ENCODE measurements at regions not wholly inside any gene's neighbourhood (a gene's known extent, or its start where the extent isn't known, plus 50 kb on each side); places are given as distances from the start of the nearest gene placed in this dataset.
A peak's percentile ranks its signal among the peaks of the same experiment; 100 is the strongest.

- no peak for DNase-seq (ENCODE audit: low read depth in 4 of 4, low spot score in 3 of 4)
These were observed 482.4 kb upstream of the NR2F2 start for GRCh38 chr15:95848126-95848525.

- DNase-seq (ENCODE audit: low read depth in 4 of 4, low spot score in 3 of 4) = no peak
These were observed 479.7 kb upstream of the NR2F2 start for GRCh38 chr15:95850837-95851236.

GRCh38 chr15:95853350-95853749 lies 477.1 kb upstream of the NR2F2 start:
- DNase-seq (ENCODE audit: low read depth in 4 of 4, low spot score in 3 of 4) = no peak

DNA sequence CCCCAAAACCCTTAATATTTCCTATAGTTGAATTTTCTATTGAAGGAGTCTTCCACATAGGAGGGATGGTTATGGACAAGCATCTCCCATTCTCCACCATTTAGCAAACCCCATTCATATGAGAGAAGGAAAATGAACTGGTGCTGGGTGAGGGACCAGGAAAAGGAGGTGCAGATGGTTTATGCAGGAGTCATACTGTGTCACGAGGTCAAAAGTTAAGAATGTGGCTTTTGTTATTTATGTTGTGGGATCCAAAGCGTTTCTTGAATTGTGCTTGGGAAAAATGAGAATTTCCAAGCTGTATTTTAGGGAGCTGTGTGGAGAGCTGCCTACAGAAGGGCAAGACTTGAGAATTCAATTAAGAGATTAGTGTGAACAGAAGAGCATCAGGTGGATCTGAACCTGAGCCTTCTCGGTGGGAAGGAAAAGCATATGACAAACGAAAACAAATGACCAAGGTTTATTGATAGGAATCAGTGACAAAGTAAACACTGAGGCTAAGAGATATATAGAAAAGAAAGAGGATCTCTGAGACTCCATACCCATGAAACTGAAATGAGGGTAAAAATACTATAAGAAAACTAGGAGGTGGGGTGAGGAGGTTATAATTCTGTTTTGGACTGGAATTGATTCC lies 473.3 kb upstream of the NR2F2 start:
- DNase-seq (ENCODE audit: low read depth in 4 of 4, low spot score in 3 of 4) = no peak

DNA sequence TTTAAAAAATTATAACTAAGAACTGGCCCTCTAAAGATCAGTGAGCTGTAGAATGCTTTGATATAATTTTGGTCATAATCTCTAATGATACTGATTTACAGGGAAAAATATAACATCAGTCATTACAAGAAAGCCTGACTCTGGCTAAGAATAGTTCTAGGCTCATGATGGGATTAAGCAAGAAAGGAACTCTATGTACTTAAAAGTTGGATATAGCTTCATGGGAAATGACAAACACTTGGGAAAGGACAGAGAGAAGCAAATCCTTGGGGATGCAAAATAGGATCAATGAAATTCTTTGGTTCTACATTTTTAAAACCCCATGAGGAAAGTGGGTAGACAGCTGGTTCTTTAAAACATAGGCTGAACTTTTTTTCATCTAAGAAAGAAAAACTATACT lies 472.7 kb upstream of the NR2F2 start:
- DNase-seq (ENCODE audit: low read depth in 4 of 4, low spot score in 3 of 4) = no peak

- DNase-seq (ENCODE audit: low read depth in 4 of 4, low spot score in 3 of 4) = no peak
These were observed 470.1 kb upstream of the NR2F2 start for GRCh38 chr15:95860406-95860805.

GRCh38 chr15:95864467-95864886 lies 466.0 kb upstream of the NR2F2 start:
- no peak for DNase-seq (ENCODE audit: low read depth in 4 of 4, low spot score in 3 of 4)

- no peak for DNase-seq (ENCODE audit: low read depth in 4 of 4, low spot score in 3 of 4)
These were observed 465.2 kb upstream of the NR2F2 start for GRCh38 chr15:95865330-95865739.

GRCh38 chr15:95866711-95867440 lies 463.6 kb upstream of the NR2F2 start:
- DNase-seq (ENCODE audit: low read depth in 4 of 4, low spot score in 3 of 4) = no peak

GRCh38 chr15:95868450-95868849 lies 462.1 kb upstream of the NR2F2 start:
- DNase-seq (ENCODE audit: low read depth in 4 of 4, low spot score in 3 of 4) = peak in 1 of 4 donors; percentile 53

GRCh38 chr15:95868970-95869369 lies 461.5 kb upstream of the NR2F2 start:
- no peak for DNase-seq (ENCODE audit: low read depth in 4 of 4, low spot score in 3 of 4)

- DNase-seq (ENCODE audit: low read depth in 4 of 4, low spot score in 3 of 4) = no peak
These were observed 460.6 kb upstream of the NR2F2 start for GRCh38 chr15:95869920-95870319.

DNA sequence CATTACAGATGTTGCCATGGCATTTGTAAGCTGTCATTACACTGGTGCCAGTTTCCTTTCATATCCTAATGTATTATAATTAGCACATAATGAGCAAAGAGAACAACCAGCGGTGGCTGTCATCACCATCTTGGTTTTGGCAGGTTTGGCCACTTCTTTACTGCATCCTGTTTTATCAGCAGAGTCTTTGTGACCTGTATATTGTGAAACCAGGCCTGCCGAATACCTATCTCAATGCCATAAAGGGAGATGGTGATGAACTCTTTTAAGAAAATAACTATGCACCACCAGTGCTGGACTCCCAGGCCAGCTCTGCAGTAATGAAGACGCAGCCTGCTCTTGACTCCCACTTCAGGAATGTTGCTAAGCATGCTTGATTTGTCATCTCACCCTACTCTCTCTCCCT lies 458.1 kb upstream of the NR2F2 start:
- no peak for DNase-seq (ENCODE audit: low read depth in 4 of 4, low spot score in 3 of 4)

DNA sequence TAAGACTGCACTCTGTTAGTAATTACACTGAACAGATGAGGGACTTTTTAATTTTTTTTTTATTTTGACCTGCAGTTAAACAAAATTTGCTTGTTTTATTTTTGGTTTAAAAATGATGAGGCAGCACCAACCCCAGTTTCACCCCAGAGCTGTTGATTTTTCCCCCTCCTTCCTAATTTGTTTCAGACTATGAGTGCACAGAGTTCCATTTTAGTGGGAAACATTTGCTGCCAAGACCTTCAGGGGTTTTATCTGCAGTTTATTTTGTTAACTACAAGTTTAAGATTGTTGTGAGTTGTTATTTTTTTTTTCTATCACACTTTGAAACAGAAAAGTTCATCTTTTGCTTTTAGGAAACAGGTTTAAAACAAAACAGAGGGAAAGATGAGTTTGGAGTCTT lies 455.9 kb upstream of the NR2F2 start:
- peak in 1 of 4 donors; percentile 58 for DNase-seq (ENCODE audit: low read depth in 4 of 4, low spot score in 3 of 4)

- peak in 1 of 4 donors; percentile 43 for DNase-seq (ENCODE audit: low read depth in 4 of 4, low spot score in 3 of 4)
These were observed 455.3 kb upstream of the NR2F2 start for GRCh38 chr15:95875121-95875643.

- DNase-seq (ENCODE audit: low read depth in 4 of 4, low spot score in 3 of 4) = no peak
These were observed 450.4 kb upstream of the NR2F2 start for GRCh38 chr15:95880031-95880570.

DNA sequence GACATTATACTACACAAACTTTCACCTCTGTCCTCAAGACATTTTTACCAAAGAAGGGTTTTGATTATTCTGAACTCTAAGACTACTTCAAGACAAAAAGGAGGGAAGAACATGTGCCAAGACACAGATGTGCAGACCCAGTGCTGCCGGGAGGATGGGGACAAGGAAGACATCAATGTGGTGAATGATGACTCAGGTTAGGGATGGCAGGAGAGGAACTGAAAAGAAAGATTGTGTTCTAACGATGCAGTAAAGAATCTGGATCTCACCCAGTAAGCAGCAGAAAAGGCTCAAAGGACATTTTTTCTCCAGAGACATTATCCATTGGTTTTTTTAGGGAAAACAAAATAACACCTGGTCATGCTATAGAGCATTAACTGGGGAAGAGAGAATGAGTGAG lies 449.9 kb upstream of the NR2F2 start:
- DNase-seq (ENCODE audit: low read depth in 4 of 4, low spot score in 3 of 4) = no peak

GRCh38 chr15:95883064-95883463 lies 447.4 kb upstream of the NR2F2 start:
- no peak for DNase-seq (ENCODE audit: low read depth in 4 of 4, low spot score in 3 of 4)

- DNase-seq (ENCODE audit: low read depth in 4 of 4, low spot score in 3 of 4) = no peak
These were observed 446.2 kb upstream of the NR2F2 start for GRCh38 chr15:95884276-95884675.

GRCh38 chr15:95887666-95888390 lies 442.7 kb upstream of the NR2F2 start:
- DNase-seq (ENCODE audit: low read depth in 4 of 4, low spot score in 3 of 4) = no peak

DNA sequence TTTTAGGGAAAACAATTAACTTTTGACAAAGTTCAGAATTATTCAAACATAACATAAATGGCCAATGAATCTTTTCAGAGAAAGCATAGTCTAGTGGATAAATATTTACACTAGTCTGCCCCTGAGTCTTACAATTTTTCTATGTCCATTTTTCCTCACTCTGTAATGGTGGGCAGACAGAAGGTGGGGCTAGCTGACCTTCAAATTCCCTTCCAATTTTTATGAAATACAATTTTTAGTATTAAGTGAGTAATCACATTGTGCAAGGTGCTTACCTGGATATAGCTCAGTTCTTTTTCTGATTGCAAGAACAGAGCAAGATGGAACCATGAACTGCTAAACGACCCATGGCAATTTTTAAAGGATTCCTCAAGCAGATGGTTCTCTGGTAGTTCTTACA lies 441.7 kb upstream of the NR2F2 start:
- DNase-seq (ENCODE audit: low read depth in 4 of 4, low spot score in 3 of 4) = no peak
